ENCODE measurements at regions not wholly inside any gene's neighbourhood (a gene's known extent, or its start where the extent isn't known, plus 50 kb on each side); places are given as distances from the start of the nearest gene placed in this dataset.

GRCh38 chr2:5763531-5763930 lies 71.3 kb downstream of the SOX11 start:
- H3K4me1 Mint-ChIP-seq (ENCODE audit: insufficient read depth, unreplicated experiment): peaks cover 16% of the 10 kb centered on the region
- H3K4me3 Mint-ChIP-seq (ENCODE audit: unreplicated experiment): no peak overlapping the region
- no peak overlapping the region for H3K27ac Mint-ChIP-seq (ENCODE audit: low read depth, unreplicated experiment)
- peaks cover 7% of the 10 kb centered on the region for H3K9me3 Mint-ChIP-seq (ENCODE audit: unreplicated experiment)
- no peaks in the 10 kb centered on the region for H3K27me3 Mint-ChIP-seq (ENCODE audit: insufficient read depth, unreplicated experiment)
- no peaks in the 10 kb centered on the region for H3K36me3 Mint-ChIP-seq (ENCODE audit: insufficient read depth, unreplicated experiment)
- TF ChIP-seq, protein P1, sequence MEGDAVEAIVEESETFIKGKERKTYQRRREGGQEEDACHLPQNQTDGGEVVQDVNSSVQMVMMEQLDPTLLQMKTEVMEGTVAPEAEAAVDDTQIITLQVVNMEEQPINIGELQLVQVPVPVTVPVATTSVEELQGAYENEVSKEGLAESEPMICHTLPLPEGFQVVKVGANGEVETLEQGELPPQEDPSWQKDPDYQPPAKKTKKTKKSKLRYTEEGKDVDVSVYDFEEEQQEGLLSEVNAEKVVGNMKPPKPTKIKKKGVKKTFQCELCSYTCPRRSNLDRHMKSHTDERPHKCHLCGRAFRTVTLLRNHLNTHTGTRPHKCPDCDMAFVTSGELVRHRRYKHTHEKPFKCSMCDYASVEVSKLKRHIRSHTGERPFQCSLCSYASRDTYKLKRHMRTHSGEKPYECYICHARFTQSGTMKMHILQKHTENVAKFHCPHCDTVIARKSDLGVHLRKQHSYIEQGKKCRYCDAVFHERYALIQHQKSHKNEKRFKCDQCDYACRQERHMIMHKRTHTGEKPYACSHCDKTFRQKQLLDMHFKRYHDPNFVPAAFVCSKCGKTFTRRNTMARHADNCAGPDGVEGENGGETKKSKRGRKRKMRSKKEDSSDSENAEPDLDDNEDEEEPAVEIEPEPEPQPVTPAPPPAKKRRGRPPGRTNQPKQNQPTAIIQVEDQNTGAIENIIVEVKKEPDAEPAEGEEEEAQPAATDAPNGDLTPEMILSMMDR (IDR thresholded peaks at IDR 0.05; ENCODE audit: unreplicated experiment): no peak
- BruUV-seq (replicated peaks): no TSS peak
- DNase-seq (ENCODE audit: unreplicated experiment): no peak
- intact Hi-C loops (cut with micrococcal nuclease): no loop called here
- POLR2A ChIA-PET: no interaction called here
- CTCF ChIA-PET: interaction anchor here (0.6 kb wide), 1 partner anchor 1448 kb away, joined by 3 read pairs; no protein-coding TSS in a partner anchor

GRCh38 chr2:5764041-5764440 lies 71.9 kb downstream of the SOX11 start:
- ChIA-PET CTCF (no interaction called here), POLR2A (no interaction called here)
- intact Hi-C loops (cut with micrococcal nuclease): no loop called here
- Mint-ChIP-seq H3K4me1 (ENCODE audit: insufficient read depth, unreplicated experiment) (peaks cover 16% of the 10 kb centered on the region), H3K27me3 (ENCODE audit: insufficient read depth, unreplicated experiment) (no peaks in the 10 kb centered on the region), H3K4me3 (ENCODE audit: unreplicated experiment) (no peak overlapping the region), H3K36me3 (ENCODE audit: insufficient read depth, unreplicated experiment) (no peaks in the 10 kb centered on the region), H3K27ac (ENCODE audit: low read depth, unreplicated experiment) (no peak overlapping the region), H3K9me3 (ENCODE audit: unreplicated experiment) (peaks cover 7% of the 10 kb centered on the region)
- no peak for DNase-seq (ENCODE audit: unreplicated experiment)
- TF ChIP-seq, protein P1 (IDR thresholded peaks at IDR 0.05; ENCODE audit: unreplicated experiment): no peak
- BruUV-seq (replicated peaks): no TSS peak

- Mint-ChIP-seq H3K9me3 (ENCODE audit: unreplicated experiment) (peaks cover 7% of the 10 kb centered on the region), H3K36me3 (ENCODE audit: insufficient read depth, unreplicated experiment) (no peaks in the 10 kb centered on the region), H3K4me1 (ENCODE audit: insufficient read depth, unreplicated experiment) (peaks cover 8% of the 10 kb centered on the region), H3K27ac (ENCODE audit: low read depth, unreplicated experiment) (no peak overlapping the region), H3K27me3 (ENCODE audit: insufficient read depth, unreplicated experiment) (no peaks in the 10 kb centered on the region), H3K4me3 (ENCODE audit: unreplicated experiment) (no peak overlapping the region)
- TF ChIP-seq, protein P1 (IDR thresholded peaks at IDR 0.05; ENCODE audit: unreplicated experiment): no peak
- ChIA-PET POLR2A (no interaction called here), CTCF (interaction anchor here (0.9 kb wide), 1 partner anchor 26 kb away, joined by 3 read pairs; no protein-coding TSS in a partner anchor)
- intact Hi-C loops (cut with micrococcal nuclease): no loop called here
- BruUV-seq (replicated peaks): no TSS peak
- DNase-seq (ENCODE audit: unreplicated experiment): no peak
Observed at GRCh38 chr2:5766056-5766455, 73.9 kb downstream of the SOX11 start.

- POLR2A ChIA-PET: no interaction called here
- no peak overlapping the region for H3K27ac Mint-ChIP-seq (ENCODE audit: low read depth, unreplicated experiment)
Observed at GRCh38 chr2:5766561-5766960, 74.4 kb downstream of the SOX11 start.

More at GRCh38 chr2:5766561-5766960, 74.4 kb downstream of the SOX11 start:
- BruUV-seq (replicated peaks): no TSS peak
- H3K4me1 Mint-ChIP-seq (ENCODE audit: insufficient read depth, unreplicated experiment): peaks cover 8% of the 10 kb centered on the region
- CTCF ChIA-PET: interaction anchor here (0.9 kb wide), 1 partner anchor 26 kb away, joined by 3 read pairs; no protein-coding TSS in a partner anchor
- H3K27me3 Mint-ChIP-seq (ENCODE audit: insufficient read depth, unreplicated experiment): no peaks in the 10 kb centered on the region
- no peak overlapping the region for H3K4me3 Mint-ChIP-seq (ENCODE audit: unreplicated experiment)
- intact Hi-C loops (cut with micrococcal nuclease): no loop called here
- TF ChIP-seq, protein P1 (IDR thresholded peaks at IDR 0.05; ENCODE audit: unreplicated experiment): no peak
- peaks cover 7% of the 10 kb centered on the region for H3K9me3 Mint-ChIP-seq (ENCODE audit: unreplicated experiment)
- no peak for DNase-seq (ENCODE audit: unreplicated experiment)
- H3K36me3 Mint-ChIP-seq (ENCODE audit: insufficient read depth, unreplicated experiment): no peaks in the 10 kb centered on the region

Measured in MCF 10A (cell line).